ENCODE measurements at regions not wholly inside any gene's neighbourhood (a gene's known extent, or its start where the extent isn't known, plus 50 kb on each side); places are given as distances from the start of the nearest gene placed in this dataset.

DNA sequence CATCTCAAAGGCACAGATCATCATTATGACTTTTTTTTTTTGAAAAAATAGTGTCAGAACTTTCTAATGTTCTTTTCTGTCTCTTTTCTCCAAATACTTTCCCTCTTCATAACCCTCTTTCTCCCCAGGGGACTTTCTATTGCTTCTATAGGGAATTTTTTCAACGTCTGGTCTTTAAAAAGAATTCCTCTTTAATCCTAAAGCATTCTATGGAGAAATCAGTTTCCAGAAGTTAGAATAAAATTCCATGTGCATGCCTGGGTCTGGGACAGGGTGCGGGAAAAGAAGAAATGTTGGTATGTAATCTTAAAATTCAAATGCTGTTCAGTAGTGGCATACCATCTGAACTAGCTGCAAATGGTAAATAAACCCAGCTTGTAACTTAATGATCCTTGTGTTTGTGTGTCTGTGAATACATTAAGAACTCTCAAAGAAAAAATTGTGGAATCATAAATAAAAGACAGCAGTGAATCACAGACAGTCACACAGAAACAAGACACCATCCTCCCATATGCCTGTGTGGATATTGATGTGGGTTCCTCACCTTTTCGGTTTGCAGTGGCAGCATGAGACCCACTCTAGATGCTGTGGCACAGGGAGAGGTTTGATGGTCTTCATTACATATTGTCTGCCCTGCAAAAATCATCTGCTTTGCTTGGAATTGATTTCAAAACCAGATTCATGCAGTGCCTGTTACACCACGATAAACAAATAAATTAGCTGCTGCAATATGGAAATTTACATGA lies 374.7 kb upstream of the NRP1 start (continued):
- TF ChIP-seq CTBP2 (IDR thresholded peaks at IDR 0.05; ENCODE audit: borderline replicate concordance, insufficient read depth, insufficient read length, low read length) (no peak), SIX5 (IDR thresholded peaks at IDR 0.05; ENCODE audit: low read depth, low read length) (no peak), POLR2A (IDR thresholded peaks at IDR 0.05; ENCODE audit: control extremely low read depth in 1 of 2, low read depth in 2 of 2, low read length in 2 of 2) (no peak)

Data from H1 (cell line).